Dermis blood vessel endothelial cell (primary cell): ENCODE measurements at regions not wholly inside any gene's neighbourhood (a gene's known extent, or its start where the extent isn't known, plus 50 kb on each side); places are given as distances from the start of the nearest gene placed in this dataset.
"Not testable (repeated sequence)": the region's sequence is repeated elsewhere in the genome, so short reads cannot be mapped to it uniquely, and the experiment has no call there.

Experiments used
- DNase-seq: peaks from one replicate; pipeline ENCODE4 v3.0.0; 2010

GRCh38 chr6:17182961-17183360 lies 81.1 kb downstream of the STMND1 start:
- DNase-seq: no peak

GRCh38 chr6:17186925-17187324 lies 85.1 kb downstream of the STMND1 start:
- no peak for DNase-seq

- no peak for DNase-seq
These were observed 87.9 kb upstream of the RBM24 start for GRCh38 chr6:17193106-17193775.

GRCh38 chr6:17197607-17198006 lies 83.6 kb upstream of the RBM24 start:
- no peak for DNase-seq

GRCh38 chr6:17200395-17200794 lies 80.8 kb upstream of the RBM24 start:
- DNase-seq: no peak

- peak; percentile 2 for DNase-seq
These were observed 78.6 kb upstream of the RBM24 start for GRCh38 chr6:17202526-17202925.

- no peak for DNase-seq
These were observed 76.6 kb upstream of the RBM24 start for GRCh38 chr6:17204533-17204932.

- DNase-seq: no peak
These were observed 74.5 kb upstream of the RBM24 start for GRCh38 chr6:17206566-17207072.

GRCh38 chr6:17207281-17207680 lies 73.9 kb upstream of the RBM24 start:
- DNase-seq: no peak

- DNase-seq: no peak
These were observed 70.5 kb upstream of the RBM24 start for GRCh38 chr6:17210683-17211082.

- DNase-seq: no peak
These were observed 70.1 kb upstream of the RBM24 start for GRCh38 chr6:17211101-17211500.

- no peak for DNase-seq
These were observed 68.4 kb upstream of the RBM24 start for GRCh38 chr6:17212546-17213371.

- no peak for DNase-seq
These were observed 67.1 kb upstream of the RBM24 start for GRCh38 chr6:17214106-17214505.

- DNase-seq: not testable (repeated sequence)
These were observed 64.2 kb upstream of the RBM24 start for GRCh38 chr6:17216972-17217371.

GRCh38 chr6:17218023-17218748 lies 63.0 kb upstream of the RBM24 start:
- no peak for DNase-seq

GRCh38 chr6:17218749-17219093 lies 62.4 kb upstream of the RBM24 start:
- no peak for DNase-seq

GRCh38 chr6:17219098-17219497 lies 62.1 kb upstream of the RBM24 start:
- no peak for DNase-seq

GRCh38 chr6:17220040-17220910 lies 60.9 kb upstream of the RBM24 start:
- DNase-seq: no peak

- no peak for DNase-seq
These were observed 57.1 kb upstream of the RBM24 start for GRCh38 chr6:17224056-17224455.

- DNase-seq: not testable (repeated sequence)
These were observed 56.7 kb upstream of the RBM24 start for GRCh38 chr6:17224501-17224900.

- no peak for DNase-seq
These were observed 55.2 kb upstream of the RBM24 start for GRCh38 chr6:17225767-17226630.
